Stimulated activated CD8-positive, alpha-beta memory T cell treated with anti-CD3 and anti-CD28 coated beads, Interleukin-2, amount 100 ng/mL, for 1 hour (primary cell): ENCODE measurements at regions not wholly inside any gene's neighbourhood (a gene's known extent, or its start where the extent isn't known, plus 50 kb on each side); places are given as distances from the start of the nearest gene placed in this dataset.
"Not testable (repeated sequence)": the region's sequence is repeated elsewhere in the genome, so short reads cannot be mapped to it uniquely, and the experiment has no call there.

Experiments used
- DNase-seq, 2 donors: peaks; one replicate each; pipeline ENCODE4 v3.0.0-alpha.2; 2020; ENCODE audit warnings: low read depth in 2 of 2

DNA sequence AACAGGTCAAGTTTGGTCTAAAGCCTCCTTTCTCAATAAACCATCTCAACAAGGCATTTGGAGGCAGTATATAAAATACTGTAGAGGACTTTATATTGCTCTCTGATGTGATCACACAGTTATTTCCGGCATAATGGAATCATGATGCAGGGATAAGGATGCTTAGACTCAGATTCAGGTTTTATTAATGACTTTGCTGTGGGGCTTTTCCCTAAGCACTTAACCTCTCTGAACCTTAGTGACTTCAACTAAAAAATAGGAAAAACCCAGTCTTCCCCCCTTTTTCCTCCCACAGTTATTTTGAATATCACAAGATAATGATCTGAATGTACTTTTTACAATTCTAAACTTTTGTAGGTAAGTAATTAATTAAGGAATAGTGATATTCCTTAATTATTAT, 94.8 kb upstream of the TENM4 start:
- no peak for DNase-seq

- DNase-seq, result no peak
Observed at GRCh38 chr11:79525257-79525656, 84.4 kb upstream of the TENM4 start.

- DNase-seq, result no peak
Observed at GRCh38 chr11:79522626-79523025, 81.8 kb upstream of the TENM4 start.

GRCh38 chr11:79520086-79520485, 79.3 kb upstream of the TENM4 start:
- no peak for DNase-seq

- no peak for DNase-seq
Observed at GRCh38 chr11:79515781-79516180, 75.0 kb upstream of the TENM4 start.

DNA sequence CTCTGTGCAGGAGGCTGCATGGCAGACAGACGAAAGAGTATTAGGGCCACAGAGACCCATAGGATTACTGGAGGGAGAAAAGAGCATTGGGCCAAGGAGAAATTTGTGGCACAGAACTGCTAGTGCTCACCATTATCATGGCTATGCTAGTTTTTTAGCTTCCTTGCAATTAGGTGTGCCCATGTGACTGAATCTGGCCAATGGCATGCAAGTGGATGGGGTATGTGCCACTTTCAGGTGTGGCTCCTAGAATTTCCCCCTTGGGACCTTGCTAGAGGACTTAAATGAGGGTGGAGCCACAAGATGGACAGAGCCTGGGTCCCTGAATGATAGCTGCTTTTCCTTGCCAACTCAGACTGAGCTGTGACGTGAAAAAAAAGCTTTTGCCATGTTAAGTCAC, 73.9 kb upstream of the TENM4 start:
- no peak for DNase-seq

GRCh38 chr11:79514290-79514689, 73.5 kb upstream of the TENM4 start:
- no peak for DNase-seq

DNA sequence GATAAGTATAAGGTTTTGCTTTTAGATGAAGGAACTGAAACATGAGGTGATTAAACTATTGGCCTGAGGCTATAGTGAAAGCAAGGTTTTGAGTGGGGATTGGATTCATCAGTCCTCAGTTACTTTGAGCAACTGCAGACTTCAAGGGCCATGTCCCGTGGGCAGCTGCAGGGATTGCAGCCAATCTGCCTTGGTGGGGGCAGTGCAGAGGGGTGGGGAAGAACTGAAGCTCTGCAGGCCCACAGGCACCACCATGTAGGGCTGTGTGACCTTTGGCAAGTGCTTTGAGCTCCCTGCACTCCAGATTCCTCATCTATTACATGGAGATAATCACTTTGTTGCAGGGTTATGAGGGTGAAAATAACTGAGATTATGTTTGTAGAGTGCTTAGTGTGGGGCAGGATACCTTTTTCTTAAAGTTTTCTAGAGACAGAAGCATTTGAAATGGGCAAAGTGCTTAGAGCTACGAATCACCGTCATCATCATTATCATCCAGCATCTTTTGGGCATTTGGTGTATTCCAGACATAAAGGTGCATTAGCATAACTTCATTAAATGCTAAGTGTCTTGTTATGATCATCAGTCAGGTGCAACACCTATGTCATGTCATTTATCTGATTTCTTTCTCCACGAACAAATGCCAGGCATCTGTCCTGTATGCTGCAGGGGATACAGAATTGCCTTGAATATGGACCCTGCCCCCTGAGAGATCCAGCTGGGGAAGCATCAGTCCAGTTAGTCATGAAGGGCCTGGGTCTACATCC, 72.1 kb upstream of the TENM4 start:
- no peak for DNase-seq

GRCh38 chr11:79510960-79511359, 70.1 kb upstream of the TENM4 start:
- DNase-seq, result no peak

GRCh38 chr11:79508461-79508860, 67.6 kb upstream of the TENM4 start:
- DNase-seq, result no peak

GRCh38 chr11:79507706-79508105, 66.9 kb upstream of the TENM4 start:
- no peak for DNase-seq

DNA sequence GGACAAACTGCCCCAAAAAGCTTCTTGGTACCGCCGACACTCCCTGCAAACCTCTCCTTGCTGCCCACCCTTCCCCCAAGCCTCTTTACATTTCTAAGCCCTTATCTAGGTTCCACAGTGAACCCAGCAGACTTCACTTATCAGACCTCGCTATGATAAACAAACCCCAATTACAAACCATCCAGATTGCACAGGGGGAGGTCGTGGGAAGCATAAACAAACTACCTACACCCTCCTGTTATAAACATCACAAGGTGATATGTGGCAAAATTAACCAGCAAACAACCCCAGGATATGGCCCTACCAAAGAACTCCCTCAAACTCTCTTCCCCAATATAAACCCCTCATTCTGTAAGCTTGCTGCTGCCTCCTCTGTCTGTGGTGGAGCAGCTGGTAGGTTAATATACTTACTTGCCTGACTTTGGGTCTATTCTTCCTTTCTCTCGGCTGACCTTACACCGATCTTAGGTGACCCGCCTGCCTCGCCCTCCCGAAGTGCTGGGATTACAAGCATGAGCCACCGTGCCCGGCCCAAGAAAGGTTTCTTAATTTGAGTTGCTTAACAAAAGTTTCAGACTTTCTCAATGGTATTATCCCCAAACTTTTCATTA, 66.0 kb upstream of the TENM4 start:
- DNase-seq, result no peak

- DNase-seq, result no peak
Observed at GRCh38 chr11:79506124-79506523, 65.3 kb upstream of the TENM4 start.

DNA sequence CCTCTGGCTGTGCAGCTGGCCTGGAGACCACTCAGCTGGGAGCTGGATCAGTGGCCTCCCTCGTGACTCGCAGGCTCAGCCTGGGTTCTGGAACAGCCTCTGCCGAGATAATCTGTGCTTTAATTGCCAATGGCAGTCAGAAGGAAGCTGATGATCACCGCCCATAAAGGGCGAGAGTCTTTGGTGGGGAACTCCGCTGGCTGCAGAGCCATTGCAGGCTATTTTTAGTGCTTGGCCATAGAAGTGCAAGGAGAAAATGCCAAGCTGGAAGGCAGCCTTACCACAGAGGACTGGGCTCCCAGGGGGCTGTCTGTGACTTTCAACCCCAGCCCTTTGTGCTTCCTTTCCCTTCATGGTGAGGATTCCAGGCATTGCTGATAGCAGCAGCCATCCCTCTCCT, 62.2 kb upstream of the TENM4 start:
- no peak for DNase-seq

DNA sequence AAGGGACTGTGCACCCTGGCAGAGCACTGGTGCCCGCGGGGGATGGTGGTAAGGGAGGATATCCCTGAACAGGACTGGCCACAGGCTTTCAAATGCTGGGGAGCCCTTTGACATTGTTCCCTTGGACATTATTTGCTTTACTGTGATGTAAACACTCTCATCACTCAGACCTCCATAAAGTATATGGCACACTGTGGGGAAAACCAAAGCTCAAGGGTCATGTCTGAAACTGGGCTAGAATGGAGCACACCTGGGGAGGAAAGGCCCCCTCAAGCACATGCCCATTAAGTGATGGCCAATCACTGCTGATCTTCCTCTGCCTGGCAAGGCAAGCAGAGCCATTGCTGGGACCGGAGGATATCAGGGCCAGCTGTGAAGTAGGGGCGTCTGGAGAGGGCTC, 60.9 kb upstream of the TENM4 start:
- no peak for DNase-seq

GRCh38 chr11:79499929-79500328, 59.1 kb upstream of the TENM4 start:
- DNase-seq, result not testable (repeated sequence)

GRCh38 chr11:79498667-79499066, 57.8 kb upstream of the TENM4 start:
- no peak for DNase-seq

DNA sequence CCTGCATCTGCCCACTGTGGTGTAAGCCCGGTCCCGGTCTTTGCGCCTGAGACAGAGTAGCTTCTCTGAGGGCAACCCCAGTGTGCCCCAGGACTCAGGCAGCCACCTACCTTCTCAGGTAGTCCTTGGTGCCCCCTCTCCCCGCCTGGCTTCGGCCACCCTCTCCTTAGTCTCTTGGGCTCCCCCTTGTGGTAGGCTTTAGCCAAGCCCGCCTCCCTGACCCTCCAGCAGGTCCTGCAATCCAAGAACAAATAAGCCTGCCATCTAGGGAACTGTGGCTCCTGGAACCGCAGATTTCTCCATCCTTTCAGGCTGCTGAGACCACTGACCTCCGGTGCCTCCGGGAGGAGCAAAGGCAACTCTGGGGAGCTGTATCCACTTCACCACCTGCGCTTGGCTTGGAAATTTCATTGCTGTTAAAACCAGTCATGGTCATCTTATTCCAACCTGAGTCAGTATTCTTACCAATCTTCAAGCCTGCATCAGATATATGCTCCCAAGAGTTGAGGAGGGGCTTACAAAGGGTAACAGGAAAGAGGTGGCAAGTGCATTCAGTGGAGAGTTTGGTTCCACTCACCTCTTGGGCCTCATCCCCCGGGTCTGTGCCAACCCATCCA, 52.8 kb upstream of the TENM4 start:
- DNase-seq, result peak in 1 of 2 donors; percentile 4

- DNase-seq, result no peak
Observed at GRCh38 chr11:79492008-79492407, 51.2 kb upstream of the TENM4 start.
